Right lobe of liver (tissue), 6 donors: ENCODE measurements at regions not wholly inside any gene's neighbourhood (a gene's known extent, or its start where the extent isn't known, plus 50 kb on each side); places are given as distances from the start of the nearest gene placed in this dataset.

Experiments
- ATAC-seq, 4 donors: fragments of 200-7000 bp; cut with Tn5 transposase; one replicate each; pipeline ENCODE4 v1.9.1; 2020; ENCODE audit warnings: mild to moderate bottlenecking in 4 of 4, moderate library complexity in 4 of 4
- DNase-seq, 3 donors: peaks; one replicate each; pipeline ENCODE4 v3.0.0-alpha.2; 2020
- H3K27ac ChIP-seq, 3 donors: fragments of 200-600 bp; one replicate each; pipeline ENCODE4 v1.8.0; 2022
- H3K27me3 ChIP-seq, 2 donors: fragments of 200-600 bp; one replicate each; pipeline ENCODE4 v1.8.0; 2022
- H3K36me3 ChIP-seq, 4 donors: fragments of 200-600 bp; sonication (generic) in 1 of 4; one replicate each; pipeline versions ENCODE4 v1.5.1 to v1.8.0; 2017 to 2022; ENCODE audit warnings: control low read depth in 1 of 4
- H3K4me1 ChIP-seq, 4 donors: fragments of 200-600 bp; sonication (generic) in 1 of 4; one replicate each; pipeline versions ENCODE4 v1.5.1 to v1.8.0; 2017 to 2022; ENCODE audit warnings: control low read depth in 1 of 4
- H3K4me3 ChIP-seq, 3 donors: fragments of 200-600 bp; one replicate each; pipeline ENCODE4 v1.8.0; 2022
- H3K9me3 ChIP-seq, 4 donors: fragments of 200-600 bp; sonication (generic) in 1 of 4; one replicate each; pipeline versions ENCODE4 v1.5.1 to v1.8.0; 2017 to 2022; ENCODE audit warnings: control low read depth in 1 of 4
- POLR2A ChIP-seq: fragments of 450-650 bp; IDR thresholded peaks from one replicate; pipeline ENCODE4 v1.6.1; 2017; ENCODE audit warnings: antibody characterized with exemption, mild to moderate bottlenecking
- WGBS: methylation state at CpG from one replicate; pipeline ENCODE4 v1.1.6; 2018; ENCODE audit warnings: low coverage, low lambda C conversion rate; ENCODE audit not compliant: insufficient coverage; ENCODE audit errors: missing lambda C conversion rate; 5-methylcytosine and 5-hydroxymethylcytosine counted together
- intact Hi-C, 2 donors: fragments of 100-400 bp; cut with DNase I; formaldehyde crosslinking; loops; one replicate each; pipeline versions ENCODE4 v1.11.2 to v1.14.1; 2022
- TF ChIP-seq, protein P1 (sequence below), 4 donors: fragments of 200-600 bp in 3 of 4; fragments of 450-650 bp in 1 of 4; IDR thresholded peaks; one replicate each; pipeline versions ENCODE4 v1.5.1 to v1.8.0; 2016 to 2022; ENCODE audit warnings: antibody characterized with exemption in 4 of 4, mild to moderate bottlenecking in 2 of 4
- donor health status: DM: no; HTN: yes; CAD: no.
- donor health status: DM: no; HTN: no; CAD: no.
- donor health status: DM: no; HTN: no; CAD: no.
- donor health status: DM: no; HTN: yes; CAD: no.
- donor health status: DM: no; HTN: yes; CAD: no.

DNA sequence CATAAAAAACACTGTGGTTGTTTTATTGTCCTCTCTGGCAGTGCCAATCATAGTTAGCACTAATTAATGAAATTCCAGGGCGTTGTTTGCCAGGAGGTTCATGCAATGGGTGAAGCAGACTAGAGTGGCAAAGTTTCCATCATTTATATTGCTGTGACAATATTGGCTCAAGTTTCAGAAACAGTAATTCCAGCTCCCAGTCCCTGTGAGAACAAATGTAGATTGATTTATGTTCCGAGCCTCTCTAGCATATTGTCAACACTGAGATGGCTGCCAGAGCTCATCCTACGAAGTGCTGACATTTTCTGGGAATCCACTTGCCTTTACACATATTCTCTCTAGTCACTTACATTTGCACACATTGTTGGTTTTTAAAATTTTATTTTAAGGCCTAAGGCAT lies 440.0 kb upstream of the IGFBP7 start:
- no peak for ATAC-seq

GRCh38 chr4:57548856-57549255 lies 438.7 kb upstream of the IGFBP7 start:
- 71% methylated on average over 2 of the region's 2 CpGs for WGBS
- Histone ChIP-seq H3K36me3 (no peaks in the 10 kb centered on the region), H3K27me3 (no peaks in the 10 kb centered on the region), H3K9me3 (no peaks in the 10 kb centered on the region), H3K4me3 (no peak overlapping the region), H3K4me1 (no peaks in the 10 kb centered on the region), H3K27ac (no peak overlapping the region)
- ATAC-seq (no peak), DNase-seq (no peak)
- intact Hi-C loops: no loop called here
- TF ChIP-seq, protein P1, sequence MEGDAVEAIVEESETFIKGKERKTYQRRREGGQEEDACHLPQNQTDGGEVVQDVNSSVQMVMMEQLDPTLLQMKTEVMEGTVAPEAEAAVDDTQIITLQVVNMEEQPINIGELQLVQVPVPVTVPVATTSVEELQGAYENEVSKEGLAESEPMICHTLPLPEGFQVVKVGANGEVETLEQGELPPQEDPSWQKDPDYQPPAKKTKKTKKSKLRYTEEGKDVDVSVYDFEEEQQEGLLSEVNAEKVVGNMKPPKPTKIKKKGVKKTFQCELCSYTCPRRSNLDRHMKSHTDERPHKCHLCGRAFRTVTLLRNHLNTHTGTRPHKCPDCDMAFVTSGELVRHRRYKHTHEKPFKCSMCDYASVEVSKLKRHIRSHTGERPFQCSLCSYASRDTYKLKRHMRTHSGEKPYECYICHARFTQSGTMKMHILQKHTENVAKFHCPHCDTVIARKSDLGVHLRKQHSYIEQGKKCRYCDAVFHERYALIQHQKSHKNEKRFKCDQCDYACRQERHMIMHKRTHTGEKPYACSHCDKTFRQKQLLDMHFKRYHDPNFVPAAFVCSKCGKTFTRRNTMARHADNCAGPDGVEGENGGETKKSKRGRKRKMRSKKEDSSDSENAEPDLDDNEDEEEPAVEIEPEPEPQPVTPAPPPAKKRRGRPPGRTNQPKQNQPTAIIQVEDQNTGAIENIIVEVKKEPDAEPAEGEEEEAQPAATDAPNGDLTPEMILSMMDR (IDR thresholded peaks at IDR 0.05): no peak
- no peak for TF ChIP-seq POLR2A

More for the DNA sequence above, 440.0 kb upstream of the IGFBP7 start:
- no peaks in the 10 kb centered on the region for H3K9me3 ChIP-seq
- no peaks in the 10 kb centered on the region for H3K27me3 ChIP-seq
- TF ChIP-seq POLR2A: no peak
- TF ChIP-seq, protein P1 (IDR thresholded peaks at IDR 0.05): no peak
- H3K4me3 ChIP-seq: no peak overlapping the region
- DNase-seq: no peak
- WGBS: 33% methylated on average over 3 of the region's 3 CpGs
- no peaks in the 10 kb centered on the region for H3K36me3 ChIP-seq
- H3K4me1 ChIP-seq: no peaks in the 10 kb centered on the region
- intact Hi-C loops: no loop called here
- no peak overlapping the region for H3K27ac ChIP-seq

DNA sequence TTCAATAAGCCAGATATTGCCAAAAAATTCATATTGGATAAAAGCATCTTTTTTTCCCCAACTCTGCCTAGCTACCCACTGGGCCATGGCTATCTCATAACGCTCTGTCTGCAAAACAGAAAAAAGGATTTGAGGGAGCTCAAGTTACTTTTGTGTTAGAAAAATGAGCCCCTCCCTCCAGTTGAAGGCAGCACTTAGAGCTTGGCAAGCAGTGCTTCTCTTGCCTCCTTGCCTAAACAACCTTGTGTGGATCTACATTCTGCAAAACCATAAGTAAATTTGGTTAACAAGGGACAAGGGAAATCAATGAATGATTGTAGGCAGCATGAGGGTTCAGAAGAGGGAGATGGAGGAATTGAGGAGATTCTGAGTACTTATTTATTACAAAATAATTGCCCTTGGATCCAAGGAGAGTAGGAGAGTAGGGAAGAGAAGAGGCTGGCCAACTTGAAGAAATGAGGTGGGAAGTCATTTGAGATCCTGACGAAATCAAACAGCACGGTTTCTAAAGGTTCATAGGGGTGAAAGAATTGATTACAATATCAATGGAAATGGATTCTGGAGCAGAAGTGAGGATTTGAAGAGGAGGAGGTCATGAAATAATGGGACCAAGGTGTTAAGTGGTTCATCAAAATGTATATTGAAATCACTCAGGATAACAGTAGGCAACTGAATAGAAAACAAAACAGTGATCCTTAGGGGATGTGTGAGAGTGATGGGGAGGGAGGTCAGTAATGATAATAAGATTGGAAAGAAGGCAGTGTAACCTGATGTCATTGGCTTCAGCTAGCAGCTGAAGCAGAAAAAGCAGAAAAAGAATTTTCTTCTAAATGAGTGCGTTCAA lies 434.8 kb upstream of the IGFBP7 start:
- no peak overlapping the region for H3K4me3 ChIP-seq
- intact Hi-C loops: no loop called here
- DNase-seq (no peak), ATAC-seq (no peak)
- H3K27ac ChIP-seq: no peak overlapping the region
- TF ChIP-seq POLR2A: no peak
- TF ChIP-seq, protein P1 (IDR thresholded peaks at IDR 0.05): no peak
- 20% methylated on average over 4 of the region's 4 CpGs for WGBS
- no peaks in the 10 kb centered on the region for H3K4me1 ChIP-seq
- no peaks in the 10 kb centered on the region for H3K27me3 ChIP-seq
- no peaks in the 10 kb centered on the region for H3K9me3 ChIP-seq
- no peaks in the 10 kb centered on the region for H3K36me3 ChIP-seq

- Histone ChIP-seq H3K4me3 (no peak overlapping the region), H3K27me3 (no peaks in the 10 kb centered on the region), H3K27ac (no peak overlapping the region), H3K4me1 (no peaks in the 10 kb centered on the region), H3K36me3 (no peaks in the 10 kb centered on the region), H3K9me3 (no peaks in the 10 kb centered on the region)
- no peak for DNase-seq
- WGBS: 32% methylated on average over 5 of the region's 5 CpGs
- no peak for TF ChIP-seq POLR2A
- intact Hi-C loops: no loop called here
- no peak for ATAC-seq
Observed at GRCh38 chr4:57504797-57505530, 394.8 kb upstream of the IGFBP7 start.

DNA sequence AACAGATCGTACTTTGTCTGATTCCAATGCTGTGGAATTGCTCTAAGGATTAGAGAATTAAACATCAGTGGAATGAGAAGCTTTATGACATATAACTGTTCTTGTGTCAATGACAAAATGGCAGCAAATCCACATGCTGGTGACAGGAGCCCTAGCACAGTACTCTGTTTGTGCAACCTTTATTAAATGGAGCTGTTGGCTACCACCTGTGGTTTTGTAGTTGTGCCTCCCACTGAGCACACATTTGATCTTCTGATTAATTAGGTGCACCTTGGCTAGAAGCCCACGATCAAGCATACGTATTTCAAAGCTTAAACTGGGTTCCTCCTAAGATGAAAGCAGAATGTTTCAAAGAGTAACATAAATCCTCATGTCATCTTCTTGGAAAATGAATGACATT lies 394.0 kb upstream of the IGFBP7 start:
- DNase-seq: no peak
- Histone ChIP-seq H3K27ac (no peak overlapping the region), H3K9me3 (no peaks in the 10 kb centered on the region), H3K4me1 (no peaks in the 10 kb centered on the region), H3K27me3 (no peaks in the 10 kb centered on the region), H3K36me3 (no peaks in the 10 kb centered on the region), H3K4me3 (no peak overlapping the region)
- no peak for TF ChIP-seq POLR2A
- TF ChIP-seq, protein P1 (IDR thresholded peaks at IDR 0.05): no peak
- intact Hi-C loops: no loop called here
- 27% methylated on average over 3 of the region's 3 CpGs for WGBS
- ATAC-seq: no peak
